ENCODE measurements at regions not wholly inside any gene's neighbourhood (a gene's known extent, or its start where the extent isn't known, plus 50 kb on each side); places are given as distances from the start of the nearest gene placed in this dataset.

- H3K56ac ChIP-seq (ENCODE audit: extremely low read depth, insufficient read depth, low read length), result no peak overlapping the region
- peak overlapping the region; percentile 58; the same call in 2 of the 3 replicates for H2BK15ac ChIP-seq (ENCODE audit: low read depth, low read length)
- H3K27me3 ChIP-seq (ENCODE audit: control insufficient read depth, insufficient read depth, low read length), result no peaks in the 10 kb centered on the region
- peak overlapping the region; percentile 88 for H3K4ac ChIP-seq (ENCODE audit: low read depth, low read length)
- peak overlapping the region; percentile 95 for H2BK5ac ChIP-seq (ENCODE audit: low read depth, low read length, poor library complexity, severe bottlenecking)
- peak; percentile 20 for DNase-seq
- CTCF ChIA-PET, result interaction anchor here (0.6 kb wide), 1 partner anchor 25 kb away, joined by 3 read pairs; no protein-coding TSS in a partner anchor
- H4K5ac ChIP-seq (ENCODE audit: low read depth, low read length), result peak overlapping the region; percentile 97
- no peaks in the 10 kb centered on the region for H3K9me3 ChIP-seq (ENCODE audit: control insufficient read depth, insufficient read depth, low read length)
- TF ChIP-seq BHLHE40 (IDR thresholded peaks at IDR 0.05; ENCODE audit: low read depth, low read length), result no peak
- TF ChIP-seq RAD21 (IDR thresholded peaks at IDR 0.05; ENCODE audit: low read length), result no peak
- no peak for TF ChIP-seq CHD1 (IDR thresholded peaks at IDR 0.05; ENCODE audit: low read depth, low read length)
- TF ChIP-seq POLR2A (IDR thresholded peaks at IDR 0.05; ENCODE audit: low read depth, low read length), result no peak; the same call in 1 of the 2 replicates
- TF ChIP-seq SMC3 (IDR thresholded peaks at IDR 0.05; ENCODE audit: low read depth, low read length), result no peak
- TF ChIP-seq FOS (IDR thresholded peaks at IDR 0.05; ENCODE audit: low read depth, low read length), result no peak
- TF ChIP-seq MAZ (IDR thresholded peaks at IDR 0.05; ENCODE audit: borderline replicate concordance, low read depth, low read length), result no peak
- TF ChIP-seq MXI1 (IDR thresholded peaks at IDR 0.05; ENCODE audit: borderline replicate concordance, low read depth, low read length), result no peak
- TF ChIP-seq USF2 (IDR thresholded peaks at IDR 0.05; ENCODE audit: low read depth, low read length), result no peak
- no peak for TF ChIP-seq RFX5 (IDR thresholded peaks at IDR 0.05; ENCODE audit: low read depth, low read length)
- no peak for TF ChIP-seq RCOR1 (IDR thresholded peaks at IDR 0.05; ENCODE audit: insufficient replicate concordance, low read length)
- no peak for TF ChIP-seq MAFK (IDR thresholded peaks at IDR 0.05; ENCODE audit: low read depth, low read length)
- POLR2A ChIA-PET (ENCODE audit: unreplicated experiment), result interaction anchor here (0.6 kb wide), 1 partner anchor 156 kb away, joined by 20 read pairs; no protein-coding TSS in a partner anchor
- H3K14ac ChIP-seq (replicated peaks; ENCODE audit: low read depth, low read length), result peak overlapping the region; percentile 71
- H2BK20ac ChIP-seq (ENCODE audit: low read depth, low read length), result peak overlapping the region; percentile 85
- H4K8ac ChIP-seq (ENCODE audit: low read depth in 2 of 2, low read length in 2 of 2), result peak overlapping the region; percentile 16 to 75; a peak in 3 of 4 replicates
- no peaks in the 10 kb centered on the region for H4K20me1 ChIP-seq (ENCODE audit: insufficient read depth, low read length)
- peaks cover 7% of the 10 kb centered on the region for H3K4me1 ChIP-seq (ENCODE audit: control insufficient read depth, insufficient read depth, low read length)
- H3K9me1 ChIP-seq (ENCODE audit: insufficient read depth, low read length), result peaks cover 3% of the 10 kb centered on the region; the same call in 1 of the 2 replicates
- WGBS, 2 experiments (ENCODE audit: extremely low coverage in 2 of 2, insufficient read length in 1 of 2), result 100% methylated on average over 1 of the region's 6 CpGs; no CpG with 5 or more reads in 1 of the 2 experiments
- no peaks in the 10 kb centered on the region for H3K36me3 ChIP-seq (ENCODE audit: control insufficient read depth, insufficient read depth, low read length)
- H3K79me1 ChIP-seq (ENCODE audit: low read depth in 1 of 2, low read length in 2 of 2), result no peaks in the 10 kb centered on the region
- H3K4me3 ChIP-seq (ENCODE audit: insufficient read depth, low read depth, low read length), result no peak overlapping the region
- no TSS peak for BruUV-seq (replicated peaks)
- H2AK9ac ChIP-seq (replicated peaks; ENCODE audit: low read depth, low read length, poor library complexity), result peak overlapping the region; percentile 7
- peak overlapping the region; percentile 82; the same call in 1 of the 2 replicates for H3K27ac ChIP-seq (ENCODE audit: insufficient read depth, low read length)
- in situ Hi-C loops (cut with MboI; ENCODE audit: low sequenced_read_pairs), result no loop called here
- ATAC-seq (ENCODE audit: low read depth), result no peak
- peak overlapping the region; percentile 92 for H2AK5ac ChIP-seq (ENCODE audit: low read depth, low read length)
- no peak overlapping the region for H3K4me2 ChIP-seq (ENCODE audit: low read depth, low read length)
- no peak overlapping the region for H3K9ac ChIP-seq (ENCODE audit: low read depth, low read length)
- dilution Hi-C loops (cut with HindIII; ENCODE audit: low sequenced_read_pairs, unreplicated experiment), result no loop called here
- H4K91ac ChIP-seq (ENCODE audit: insufficient read depth, low read depth, low read length), result peak overlapping the region; percentile 81; the same call in 1 of the 2 replicates
- H3K18ac ChIP-seq (ENCODE audit: low read depth, low read length), result peak overlapping the region; percentile 97
- H2AFZ ChIP-seq (replicated peaks; ENCODE audit: low read length, poor library complexity), result no peak overlapping the region
- intact Hi-C loops (cut with micrococcal nuclease), result no loop called here
- no peak overlapping the region for H3K23ac ChIP-seq (ENCODE audit: low read depth, low read length)
- peak overlapping the region; percentile 89 for H2BK120ac ChIP-seq (ENCODE audit: low read depth, low read length)
These were observed 297.2 kb upstream of the AMIGO2 start for GRCh38 chr12:47376927-47377326.
